ENCODE measurements at regions not wholly inside any gene's neighbourhood (a gene's known extent, or its start where the extent isn't known, plus 50 kb on each side); places are given as distances from the start of the nearest gene placed in this dataset.

DNA sequence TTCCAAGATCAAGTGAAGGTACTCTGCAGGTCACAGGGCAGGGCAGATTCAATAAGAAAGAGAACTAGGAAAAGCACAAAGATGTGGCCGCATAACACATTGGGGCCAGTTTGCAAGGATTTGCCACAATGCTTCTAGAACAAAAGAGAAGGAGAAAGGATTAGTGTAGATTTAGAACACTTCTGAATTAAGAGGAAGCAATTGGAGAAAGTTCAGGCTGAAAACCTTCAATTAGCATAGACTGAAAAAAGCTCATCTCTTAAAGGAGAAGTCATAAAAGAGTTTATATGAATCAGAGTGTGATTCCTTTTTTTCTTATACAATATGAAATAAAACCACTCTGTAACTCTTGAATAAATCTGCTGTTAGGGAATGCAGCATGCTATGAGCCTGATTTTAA, 215.6 kb upstream of the FAT1 start:
- WGBS (ENCODE audit: insufficient coverage) = 100% methylated on average over 1 of the region's 1 CpG
- Mint-ChIP-seq H3K27me3 (no peaks in the 10 kb centered on the region), H3K9me3 (ENCODE audit: insufficient read depth) (peaks cover under 1% of the 10 kb centered on the region), H3K4me1 (no peaks in the 10 kb centered on the region), H3K27ac (no peak overlapping the region), H3K4me3 (no peak overlapping the region)
- Histone ChIP-seq H3K27me3 (replicated peaks in 1 of 4; ENCODE audit: control extremely low read depth in 1 of 4, control insufficient read depth in 3 of 4, insufficient read depth in 4 of 4, low read length in 3 of 4) (no peaks in the 10 kb centered on the region), H3K79me2 (ENCODE audit: control insufficient read depth, insufficient read depth, low read length) (no peaks in the 10 kb centered on the region), H4K20me1 (ENCODE audit: control insufficient read depth, insufficient read depth, low read length, poor library complexity, severe bottlenecking) (no peaks in the 10 kb centered on the region), H2AFZ (ENCODE audit: insufficient read depth, low read depth, low read length, poor library complexity, severe bottlenecking) (no peak overlapping the region), H3K4me1 (ENCODE audit: control insufficient read depth in 2 of 2, insufficient read depth in 2 of 2, low read length in 2 of 2) (no peaks in the 10 kb centered on the region), H3K9ac (ENCODE audit: low read length) (no peak overlapping the region), H3K4me2 (replicated peaks; ENCODE audit: low read depth, low read length, poor library complexity, severe bottlenecking) (no peak overlapping the region), H3K9me3 (ENCODE audit: control extremely low read depth in 1 of 3, control insufficient read depth in 2 of 3, insufficient read depth in 1 of 3, low read length in 2 of 3) (peaks cover 0 to 4% (median 0%) of the 10 kb centered on the region in 3 donors), H3K36me3 (replicated peaks in 1 of 2; ENCODE audit: control extremely low read depth in 1 of 2, control insufficient read depth in 1 of 2, extremely low read depth in 1 of 2, insufficient read depth in 2 of 2, low read length in 1 of 2) (no peaks in the 10 kb centered on the region), H3K27ac (ENCODE audit: low read length in 2 of 2) (no peak overlapping the region), H3K4me3 (ENCODE audit: control extremely low read depth in 1 of 5, extremely low read depth in 1 of 5, insufficient read depth in 1 of 5, low read depth in 2 of 5, low read length in 4 of 5) (no peak overlapping the region)
- TF ChIP-seq EZH2 (IDR thresholded peaks at IDR 0.05; ENCODE audit: borderline replicate concordance, insufficient read depth, low read depth, low read length, poor library complexity, severe bottlenecking) = no peak
- TF ChIP-seq, protein P1, sequence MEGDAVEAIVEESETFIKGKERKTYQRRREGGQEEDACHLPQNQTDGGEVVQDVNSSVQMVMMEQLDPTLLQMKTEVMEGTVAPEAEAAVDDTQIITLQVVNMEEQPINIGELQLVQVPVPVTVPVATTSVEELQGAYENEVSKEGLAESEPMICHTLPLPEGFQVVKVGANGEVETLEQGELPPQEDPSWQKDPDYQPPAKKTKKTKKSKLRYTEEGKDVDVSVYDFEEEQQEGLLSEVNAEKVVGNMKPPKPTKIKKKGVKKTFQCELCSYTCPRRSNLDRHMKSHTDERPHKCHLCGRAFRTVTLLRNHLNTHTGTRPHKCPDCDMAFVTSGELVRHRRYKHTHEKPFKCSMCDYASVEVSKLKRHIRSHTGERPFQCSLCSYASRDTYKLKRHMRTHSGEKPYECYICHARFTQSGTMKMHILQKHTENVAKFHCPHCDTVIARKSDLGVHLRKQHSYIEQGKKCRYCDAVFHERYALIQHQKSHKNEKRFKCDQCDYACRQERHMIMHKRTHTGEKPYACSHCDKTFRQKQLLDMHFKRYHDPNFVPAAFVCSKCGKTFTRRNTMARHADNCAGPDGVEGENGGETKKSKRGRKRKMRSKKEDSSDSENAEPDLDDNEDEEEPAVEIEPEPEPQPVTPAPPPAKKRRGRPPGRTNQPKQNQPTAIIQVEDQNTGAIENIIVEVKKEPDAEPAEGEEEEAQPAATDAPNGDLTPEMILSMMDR (IDR thresholded peaks at IDR 0.05) = no peak
- ATAC-seq (ENCODE audit: low read depth) = no peak
- DNase-seq = no peak
- intact Hi-C loops (cut with micrococcal nuclease) = no loop called here
- CTCF ChIA-PET = no interaction called here
- POLR2A ChIA-PET = no interaction called here

DNA sequence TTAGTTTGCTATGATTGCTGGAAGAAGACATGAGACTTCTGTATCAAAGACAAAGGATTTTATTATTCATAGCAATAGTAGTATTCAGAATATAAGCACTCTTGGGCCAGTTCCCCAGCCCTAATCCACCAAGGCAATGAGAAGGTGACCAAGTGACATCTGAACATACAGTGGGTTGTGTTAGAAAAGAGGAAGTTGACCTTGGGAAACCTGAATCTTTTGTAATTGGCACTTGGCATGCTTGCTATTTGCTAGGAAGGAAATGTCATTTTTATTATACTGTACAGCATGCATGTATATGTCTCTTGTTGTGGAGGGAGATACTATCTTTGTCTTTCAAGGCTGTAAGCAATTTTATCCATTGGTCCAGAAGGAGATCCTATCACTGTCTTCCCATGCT, 216.1 kb upstream of the FAT1 start:
- no peaks in the 10 kb centered on the region for H3K27me3 Mint-ChIP-seq
- peaks cover 0 to 4% (median 0%) of the 10 kb centered on the region in 3 donors for H3K9me3 ChIP-seq (ENCODE audit: control extremely low read depth in 1 of 3, control insufficient read depth in 2 of 3, insufficient read depth in 1 of 3, low read length in 2 of 3)
- ATAC-seq (ENCODE audit: low read depth) = no peak
- no peak overlapping the region for H3K9ac ChIP-seq (ENCODE audit: low read length)
- no peaks in the 10 kb centered on the region for H3K9me3 Mint-ChIP-seq (ENCODE audit: insufficient read depth)
- intact Hi-C loops (cut with micrococcal nuclease) = no loop called here
- no peak overlapping the region for H3K27ac ChIP-seq (ENCODE audit: low read length in 2 of 2)
- no peak overlapping the region for H3K27ac Mint-ChIP-seq
- no peak overlapping the region for H3K4me3 ChIP-seq (ENCODE audit: control extremely low read depth in 1 of 5, extremely low read depth in 1 of 5, insufficient read depth in 1 of 5, low read depth in 2 of 5, low read length in 4 of 5)
- no peak overlapping the region for H3K4me2 ChIP-seq (replicated peaks; ENCODE audit: low read depth, low read length, poor library complexity, severe bottlenecking)
- H3K4me1 ChIP-seq (ENCODE audit: control insufficient read depth in 2 of 2, insufficient read depth in 2 of 2, low read length in 2 of 2) = no peaks in the 10 kb centered on the region
- H3K27me3 ChIP-seq (replicated peaks in 1 of 4; ENCODE audit: control extremely low read depth in 1 of 4, control insufficient read depth in 3 of 4, insufficient read depth in 4 of 4, low read length in 3 of 4) = no peaks in the 10 kb centered on the region
- no peak overlapping the region for H3K4me3 Mint-ChIP-seq
- POLR2A ChIA-PET = no interaction called here
- H3K36me3 ChIP-seq (replicated peaks in 1 of 2; ENCODE audit: control extremely low read depth in 1 of 2, control insufficient read depth in 1 of 2, extremely low read depth in 1 of 2, insufficient read depth in 2 of 2, low read length in 1 of 2) = no peaks in the 10 kb centered on the region
- TF ChIP-seq EZH2 (IDR thresholded peaks at IDR 0.05; ENCODE audit: borderline replicate concordance, insufficient read depth, low read depth, low read length, poor library complexity, severe bottlenecking) = no peak
- TF ChIP-seq, protein P1 (IDR thresholded peaks at IDR 0.05) = no peak
- CTCF ChIA-PET = no interaction called here
- H4K20me1 ChIP-seq (ENCODE audit: control insufficient read depth, insufficient read depth, low read length, poor library complexity, severe bottlenecking) = no peaks in the 10 kb centered on the region
- no peaks in the 10 kb centered on the region for H3K79me2 ChIP-seq (ENCODE audit: control insufficient read depth, insufficient read depth, low read length)
- H3K4me1 Mint-ChIP-seq = no peaks in the 10 kb centered on the region
- DNase-seq = no peak
- H2AFZ ChIP-seq (ENCODE audit: insufficient read depth, low read depth, low read length, poor library complexity, severe bottlenecking) = no peak overlapping the region

Measured in B cell (primary cell).